Mammary epithelial cell (primary cell): ENCODE measurements at regions not wholly inside any gene's neighbourhood (a gene's known extent, or its start where the extent isn't known, plus 50 kb on each side); places are given as distances from the start of the nearest gene placed in this dataset.

ENCODE experiments used
- CTCF ChIP-seq, 2 donors: IDR thresholded peaks in 1 of 2; conservative IDR thresholded peaks in 1 of 2; 2 replicates each; pipeline ENCODE4 v1.5.1; 2011 to 2012; ENCODE audit warnings: inconsistent platforms in 2 of 2, low read length in 2 of 2, mild to moderate bottlenecking in 2 of 2, control low read depth in 1 of 2, low read depth in 1 of 2; ENCODE audit not compliant: insufficient read depth in 1 of 2; ENCODE audit errors: extremely low read depth in 1 of 2
- EZH2 ChIP-seq: IDR thresholded peaks from 2 replicates; pipeline ENCODE4 v1.6.1; 2012; ENCODE audit warnings: low read length, inconsistent platforms, borderline replicate concordance

- no peak for TF ChIP-seq CTCF (conservative IDR thresholded peaks at IDR 0.05 in 1 of 2, IDR thresholded peaks at IDR 0.05 in 1 of 2; ENCODE audit: extremely low read depth in 1 of 2, insufficient read depth in 1 of 2, low read depth in 1 of 2, low read length in 2 of 2)
- no peak for TF ChIP-seq EZH2
Observed at GRCh38 chr7:89958525-89959068, 195.7 kb upstream of the STEAP1 start.
